MM.1S (cell line): ENCODE measurements at regions not wholly inside any gene's neighbourhood (a gene's known extent, or its start where the extent isn't known, plus 50 kb on each side); places are given as distances from the start of the nearest gene placed in this dataset.

Source experiments
- DNase-seq: peaks from one replicate; pipeline ENCODE4 v3.0.0-alpha.2; 2015
- H2AFZ ChIP-seq: fragments of 300-600 bp; sonication (generic); 2 replicates; pipeline ENCODE4 v1.6.0; 2016; ENCODE audit warnings: antibody characterized with exemption, low read length
- H3F3A ChIP-seq: fragments of 300-600 bp; sonication (generic); 2 replicates; pipeline ENCODE4 v1.6.1; 2016; ENCODE audit warnings: mild to moderate bottlenecking, antibody characterized with exemption, low read length, moderate library complexity, mixed read lengths; ENCODE audit not compliant: insufficient read depth
- H3K27ac ChIP-seq: fragments of 300-600 bp; sonication (generic); 2 replicates; pipeline ENCODE4 v1.5.1; 2016; ENCODE audit warnings: mild to moderate bottlenecking, low read length
- H3K27me3 ChIP-seq: fragments of 300-600 bp; sonication (generic); replicated peaks from 2 replicates; pipeline ENCODE4 v1.6.0; 2016; ENCODE audit warnings: low read length; ENCODE audit not compliant: insufficient read depth
- H3K36me3 ChIP-seq: fragments of 300-600 bp; sonication (generic); replicated peaks from 2 replicates; pipeline ENCODE4 v1.6.1; 2016; ENCODE audit warnings: mild to moderate bottlenecking, low read length, mixed read lengths; ENCODE audit not compliant: insufficient read depth
- H3K4me1 ChIP-seq: fragments of 300-600 bp; sonication (generic); 2 replicates; pipeline ENCODE4 v1.6.1; 2016; ENCODE audit warnings: low read length, mixed read lengths
- H3K4me2 ChIP-seq: fragments of 300-600 bp; sonication (generic); 2 replicates; pipeline ENCODE4 v1.6.0; 2016; ENCODE audit warnings: low read depth, low read length
- H3K4me3 ChIP-seq: fragments of 300-600 bp; sonication (generic); 2 replicates; pipeline ENCODE4 v1.5.1; 2016; ENCODE audit warnings: low read length, mixed read lengths
- H3K79me2 ChIP-seq: fragments of 300-600 bp; sonication (generic); 2 replicates; pipeline ENCODE4 v1.6.1; 2016; ENCODE audit warnings: mixed run types, low read length, mixed read lengths
- H3K9ac ChIP-seq: fragments of 300-600 bp; sonication (generic); 2 replicates; pipeline ENCODE4 v1.6.1; 2016; ENCODE audit warnings: low read length, mixed read lengths
- H3K9me2 ChIP-seq: fragments of 300-600 bp; sonication (generic); replicated peaks from 2 replicates; pipeline ENCODE4 v1.6.1; 2016; ENCODE audit warnings: mild to moderate bottlenecking, low read length, mixed read lengths; ENCODE audit not compliant: insufficient read depth
- H3K9me3 ChIP-seq: fragments of 300-600 bp; sonication (generic); replicated peaks from 2 replicates; pipeline ENCODE4 v1.6.1; 2016; ENCODE audit warnings: mild to moderate bottlenecking, low read length, mixed read lengths; ENCODE audit not compliant: insufficient read depth
- H4K20me1 ChIP-seq: fragments of 300-600 bp; sonication (generic); 2 replicates; pipeline ENCODE4 v1.6.1; 2016; ENCODE audit warnings: mild to moderate bottlenecking, low read length, moderate library complexity, mixed read lengths; ENCODE audit not compliant: insufficient read depth
- EZH2 ChIP-seq: fragments of 300-600 bp; sonication (generic); optimal IDR thresholded peaks from 2 replicates; pipeline ENCODE3; 2017; ENCODE audit warnings: low read depth, mild to moderate bottlenecking, antibody characterized with exemption, low read length, mixed read lengths
- EZH2phosphoT487 ChIP-seq: fragments of 300-600 bp; sonication (generic); IDR thresholded peaks from 2 replicates; pipeline ENCODE4 v1.6.1; 2018; ENCODE audit warnings: antibody characterized with exemption, low read length
- TF ChIP-seq, protein P1 (sequence below): fragments of 300-600 bp; sonication (generic); IDR thresholded peaks from 2 replicates; pipeline ENCODE4 v1.5.1; 2016; ENCODE audit warnings: antibody characterized with exemption, low read length, mixed read lengths

DNA sequence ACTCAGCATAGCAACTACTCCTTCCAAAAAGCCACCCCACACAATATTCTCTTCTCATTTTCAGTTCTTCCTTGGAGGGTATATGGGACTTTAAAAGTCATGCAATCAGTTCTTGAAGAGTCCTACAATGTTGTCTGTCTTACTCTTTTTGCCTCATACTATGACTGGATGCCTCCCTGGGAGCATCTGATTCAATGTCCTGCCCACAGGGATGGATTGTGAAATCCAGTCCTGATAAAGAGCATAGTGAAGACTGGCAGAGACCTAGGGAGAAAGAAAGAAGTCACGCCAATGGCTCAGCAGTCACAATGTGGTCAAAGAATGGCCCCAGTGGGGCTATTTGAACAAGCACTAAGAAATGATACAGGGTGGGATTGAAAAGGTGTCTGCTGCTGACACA lies 155.1 kb upstream of the SERPINE2 start:
- H3K36me3 ChIP-seq, result no peaks in the 10 kb centered on the region
- no peaks in the 10 kb centered on the region for H3K79me2 ChIP-seq
- H3K4me1 ChIP-seq, result no peaks in the 10 kb centered on the region
- H3K9me3 ChIP-seq, result no peaks in the 10 kb centered on the region
- H3K9me2 ChIP-seq, result no peaks in the 10 kb centered on the region
- H3K4me2 ChIP-seq, result no peak overlapping the region
- no peak for DNase-seq
- no peaks in the 10 kb centered on the region for H4K20me1 ChIP-seq
- no peak overlapping the region for H3K9ac ChIP-seq
- no peak for TF ChIP-seq EZH2
- TF ChIP-seq, protein P1, sequence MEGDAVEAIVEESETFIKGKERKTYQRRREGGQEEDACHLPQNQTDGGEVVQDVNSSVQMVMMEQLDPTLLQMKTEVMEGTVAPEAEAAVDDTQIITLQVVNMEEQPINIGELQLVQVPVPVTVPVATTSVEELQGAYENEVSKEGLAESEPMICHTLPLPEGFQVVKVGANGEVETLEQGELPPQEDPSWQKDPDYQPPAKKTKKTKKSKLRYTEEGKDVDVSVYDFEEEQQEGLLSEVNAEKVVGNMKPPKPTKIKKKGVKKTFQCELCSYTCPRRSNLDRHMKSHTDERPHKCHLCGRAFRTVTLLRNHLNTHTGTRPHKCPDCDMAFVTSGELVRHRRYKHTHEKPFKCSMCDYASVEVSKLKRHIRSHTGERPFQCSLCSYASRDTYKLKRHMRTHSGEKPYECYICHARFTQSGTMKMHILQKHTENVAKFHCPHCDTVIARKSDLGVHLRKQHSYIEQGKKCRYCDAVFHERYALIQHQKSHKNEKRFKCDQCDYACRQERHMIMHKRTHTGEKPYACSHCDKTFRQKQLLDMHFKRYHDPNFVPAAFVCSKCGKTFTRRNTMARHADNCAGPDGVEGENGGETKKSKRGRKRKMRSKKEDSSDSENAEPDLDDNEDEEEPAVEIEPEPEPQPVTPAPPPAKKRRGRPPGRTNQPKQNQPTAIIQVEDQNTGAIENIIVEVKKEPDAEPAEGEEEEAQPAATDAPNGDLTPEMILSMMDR, result no peak
- no peak for TF ChIP-seq EZH2phosphoT487
- no peak overlapping the region for H3K4me3 ChIP-seq
- H3K27me3 ChIP-seq, result no peaks in the 10 kb centered on the region
- no peak overlapping the region for H3K27ac ChIP-seq
- H2AFZ ChIP-seq, result no peak overlapping the region
- no peaks in the 10 kb centered on the region for H3F3A ChIP-seq

DNA sequence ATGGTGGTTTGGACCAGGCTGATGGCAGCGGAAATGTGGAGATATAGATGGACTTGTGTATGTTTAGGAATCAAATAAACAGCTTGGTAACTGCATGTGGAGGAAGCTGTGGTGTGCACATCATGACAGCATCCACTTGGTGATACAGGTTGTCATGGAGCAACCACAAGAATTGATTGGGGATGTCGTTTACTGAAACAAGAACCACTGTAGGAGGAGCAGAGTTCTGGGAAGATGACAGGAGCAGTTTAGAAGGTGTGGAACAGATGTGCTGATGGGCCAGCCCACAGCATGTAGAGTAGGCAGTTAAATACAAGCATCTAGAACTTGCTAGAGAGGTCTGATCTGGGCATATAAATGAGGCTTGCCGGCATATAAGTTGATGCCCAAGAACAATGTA lies 152.4 kb upstream of the SERPINE2 start:
- no peak overlapping the region for H3K9ac ChIP-seq
- no peaks in the 10 kb centered on the region for H3K79me2 ChIP-seq
- no peaks in the 10 kb centered on the region for H4K20me1 ChIP-seq
- no peak for DNase-seq
- TF ChIP-seq, protein P1, result no peak
- TF ChIP-seq EZH2, result no peak
- H3K9me2 ChIP-seq, result no peaks in the 10 kb centered on the region
- no peaks in the 10 kb centered on the region for H3K9me3 ChIP-seq
- no peaks in the 10 kb centered on the region for H3K27me3 ChIP-seq
- H3K4me1 ChIP-seq, result no peaks in the 10 kb centered on the region
- H3K4me3 ChIP-seq, result no peak overlapping the region
- no peaks in the 10 kb centered on the region for H3K36me3 ChIP-seq
- no peak overlapping the region for H3K4me2 ChIP-seq
- H3F3A ChIP-seq, result no peaks in the 10 kb centered on the region
- H3K27ac ChIP-seq, result no peak overlapping the region
- H2AFZ ChIP-seq, result no peak overlapping the region

GRCh38 chr2:224190936-224191270 lies 151.8 kb upstream of the SERPINE2 start:
- Histone ChIP-seq H3F3A (no peaks in the 10 kb centered on the region), H3K9me3 (no peaks in the 10 kb centered on the region), H3K9me2 (no peaks in the 10 kb centered on the region), H3K4me3 (no peak overlapping the region), H2AFZ (no peak overlapping the region), H3K36me3 (no peaks in the 10 kb centered on the region), H3K79me2 (no peaks in the 10 kb centered on the region), H3K9ac (no peak overlapping the region), H3K27me3 (no peaks in the 10 kb centered on the region), H3K4me2 (no peak overlapping the region), H3K4me1 (no peaks in the 10 kb centered on the region), H4K20me1 (no peaks in the 10 kb centered on the region), H3K27ac (no peak overlapping the region)
- DNase-seq, result no peak
- no peak for TF ChIP-seq EZH2phosphoT487
- no peak for TF ChIP-seq EZH2

- Histone ChIP-seq H3K79me2 (no peaks in the 10 kb centered on the region), H3K4me1 (no peaks in the 10 kb centered on the region), H3F3A (no peaks in the 10 kb centered on the region), H3K9me2 (no peaks in the 10 kb centered on the region), H3K9me3 (no peaks in the 10 kb centered on the region), H3K4me3 (no peak overlapping the region), H4K20me1 (no peaks in the 10 kb centered on the region), H3K36me3 (no peaks in the 10 kb centered on the region), H3K27ac (no peak overlapping the region), H2AFZ (no peak overlapping the region), H3K27me3 (no peaks in the 10 kb centered on the region), H3K9ac (no peak overlapping the region), H3K4me2 (no peak overlapping the region)
- DNase-seq, result no peak
- TF ChIP-seq EZH2phosphoT487 (no peak), EZH2 (no peak)
- TF ChIP-seq, protein P1, result no peak
Measured at GRCh38 chr2:224190234-224190935, 151.3 kb upstream of the SERPINE2 start.
